ENCODE measurements at regions not wholly inside any gene's neighbourhood (a gene's known extent, or its start where the extent isn't known, plus 50 kb on each side); places are given as distances from the start of the nearest gene placed in this dataset.
A peak's percentile ranks its signal among the peaks of the same experiment; 100 is the strongest.

DNA sequence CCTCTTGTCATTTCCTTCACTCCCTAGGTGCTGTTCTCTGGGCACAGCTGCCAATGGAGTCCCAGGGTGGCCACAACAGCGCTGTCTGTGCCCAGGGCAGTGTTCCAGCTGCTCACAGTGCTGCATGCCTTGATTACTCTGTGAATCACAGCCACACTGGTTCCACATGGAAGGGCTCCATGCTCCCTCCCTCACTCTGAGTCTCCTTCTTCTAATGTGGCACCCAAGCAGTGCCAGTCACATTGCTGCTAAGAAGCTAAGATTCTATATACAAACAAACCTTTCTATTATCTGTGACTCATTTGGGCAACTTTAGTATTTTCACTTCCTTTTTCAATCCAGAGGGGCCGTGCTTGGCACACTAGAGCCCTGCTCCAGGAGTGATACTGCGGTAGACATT, 248.7 kb downstream of the TDRD3 start:
- H3K36me3 Mint-ChIP-seq (ENCODE audit: insufficient read depth in 2 of 2) = peaks cover 1 to 2% of the 10 kb centered on the region in 2 donors
- H3K27ac Mint-ChIP-seq = no peak overlapping the region
- H3K4me3 Mint-ChIP-seq = no peak overlapping the region
- no peaks in the 10 kb centered on the region for H3K4me1 Mint-ChIP-seq (ENCODE audit: low read depth)
- DNase-seq (no peak), ATAC-seq (replicated peaks in 1 of 2) (no peak)
- peaks cover 0 to 6% of the 10 kb centered on the region in 2 donors for H3K9me3 Mint-ChIP-seq
- H3K27me3 Mint-ChIP-seq (ENCODE audit: low read depth) = peaks cover 7% of the 10 kb centered on the region

DNA sequence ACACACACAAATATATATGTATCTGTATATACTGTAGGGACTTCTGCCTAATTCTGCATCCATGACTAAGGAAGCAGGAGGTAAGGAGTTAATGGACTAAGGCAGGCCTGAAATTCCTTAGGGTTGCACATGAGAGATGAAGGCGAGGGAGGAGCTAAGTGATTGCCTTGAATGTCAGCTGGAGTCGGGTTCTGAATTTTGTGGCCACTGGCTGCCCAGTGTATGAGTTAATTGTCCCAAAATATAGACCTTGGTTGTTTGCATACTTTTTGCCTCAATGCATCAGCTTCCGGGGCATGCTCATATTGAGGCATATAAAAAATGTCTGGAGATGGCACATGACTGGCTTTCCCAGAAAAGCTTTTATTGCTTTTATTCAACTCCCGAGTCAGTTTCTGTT, 245.5 kb downstream of the TDRD3 start:
- Mint-ChIP-seq H3K9me3 (peaks cover 0 to 6% of the 10 kb centered on the region in 2 donors), H3K4me3 (no peak overlapping the region), H3K36me3 (ENCODE audit: insufficient read depth in 2 of 2) (peaks cover 1 to 2% of the 10 kb centered on the region in 2 donors), H3K27ac (no peak overlapping the region), H3K27me3 (ENCODE audit: low read depth) (peaks cover 7% of the 10 kb centered on the region), H3K4me1 (ENCODE audit: low read depth) (no peaks in the 10 kb centered on the region)
- DNase-seq (no peak), ATAC-seq (replicated peaks in 1 of 2) (no peak)

DNA sequence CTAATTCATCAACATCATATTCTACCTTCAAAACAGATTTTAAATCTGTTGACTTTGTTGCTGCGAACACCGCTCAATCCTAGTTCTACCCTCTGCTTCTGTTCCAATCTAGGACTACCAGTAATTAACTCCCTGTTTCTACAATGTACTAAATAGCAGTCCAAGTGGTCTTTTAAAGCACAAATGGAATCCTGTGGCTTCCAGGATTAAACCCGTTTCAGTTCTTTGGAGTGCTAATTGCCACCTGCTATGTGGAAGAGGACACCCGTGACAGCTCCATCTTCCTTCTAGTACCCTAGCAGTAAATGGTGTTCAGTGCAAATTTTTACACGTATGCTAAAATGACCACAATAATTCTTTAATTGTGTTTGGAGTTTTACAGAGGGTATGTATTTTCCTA, 232.1 kb downstream of the TDRD3 start:
- Mint-ChIP-seq H3K36me3 (ENCODE audit: insufficient read depth in 2 of 2) (peaks cover 0 to 1% of the 10 kb centered on the region in 2 donors), H3K27ac (no peak overlapping the region), H3K27me3 (ENCODE audit: low read depth) (peaks cover 7% of the 10 kb centered on the region), H3K4me3 (no peak overlapping the region), H3K9me3 (peaks cover 2% of the 10 kb centered on the region in 2 donors), H3K4me1 (ENCODE audit: low read depth) (no peaks in the 10 kb centered on the region)
- no peak for ATAC-seq (replicated peaks in 1 of 2)
- DNase-seq = no peak

DNA sequence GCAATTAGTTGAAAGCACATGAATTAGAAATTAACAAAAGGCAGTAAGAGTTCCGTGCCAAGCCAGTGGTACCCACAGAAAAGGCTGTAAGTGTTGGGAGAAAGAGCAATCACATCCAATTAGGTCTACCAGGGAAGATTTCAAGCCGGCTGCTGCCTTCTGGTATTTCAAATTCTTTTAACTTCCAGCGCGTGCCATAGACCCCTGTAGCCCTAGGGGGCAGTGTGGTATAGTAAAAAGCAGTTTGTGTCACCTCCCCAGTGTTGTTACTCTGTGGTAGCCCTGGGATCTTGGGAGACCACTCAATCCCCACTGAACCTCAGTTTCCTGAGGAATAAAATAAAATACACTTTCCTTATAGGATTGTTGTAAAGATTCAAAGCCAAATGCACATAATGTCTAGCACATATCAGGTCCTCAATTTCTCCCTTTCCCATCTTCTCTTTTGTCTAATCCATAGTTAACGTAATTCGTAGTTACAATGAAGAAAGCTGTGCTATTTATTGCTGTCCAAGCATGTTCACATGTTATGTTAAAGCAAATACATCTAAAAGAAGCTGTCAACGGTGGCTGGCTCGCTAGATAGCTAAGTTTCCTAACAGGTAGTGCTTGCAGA, 230.2 kb downstream of the TDRD3 start:
- H3K27ac Mint-ChIP-seq = no peak overlapping the region
- ATAC-seq (replicated peaks in 1 of 2) (no peak), DNase-seq (peak; percentile 7 to 14)
- H3K27me3 Mint-ChIP-seq (ENCODE audit: low read depth) = peaks cover 11% of the 10 kb centered on the region
- no peaks in the 10 kb centered on the region for H3K36me3 Mint-ChIP-seq (ENCODE audit: insufficient read depth in 2 of 2)
- H3K4me1 Mint-ChIP-seq (ENCODE audit: low read depth) = no peaks in the 10 kb centered on the region
- H3K9me3 Mint-ChIP-seq = peaks cover 2% of the 10 kb centered on the region in 2 donors
- no peak overlapping the region for H3K4me3 Mint-ChIP-seq
